ENCODE measurements at regions not wholly inside any gene's neighbourhood (a gene's known extent, or its start where the extent isn't known, plus 50 kb on each side); places are given as distances from the start of the nearest gene placed in this dataset.

GRCh38 chr5:18032744-18033143 lies 398.5 kb downstream of the TAF11L14 start:
- intact Hi-C loops (cut with micrococcal nuclease): no loop called here

- intact Hi-C loops (cut with micrococcal nuclease): no loop called here
Measured at GRCh38 chr5:18036531-18036930, 402.3 kb downstream of the TAF11L14 start.

GRCh38 chr5:18037718-18038117 lies 403.5 kb downstream of the TAF11L14 start:
- intact Hi-C loops (cut with micrococcal nuclease): no loop called here

GRCh38 chr5:18043344-18043743 lies 409.1 kb downstream of the TAF11L14 start:
- intact Hi-C loops (cut with micrococcal nuclease): no loop called here

GRCh38 chr5:18048449-18048848 lies 414.2 kb downstream of the TAF11L14 start:
- intact Hi-C loops (cut with micrococcal nuclease): no loop called here

GRCh38 chr5:18050345-18050744 lies 416.1 kb downstream of the TAF11L14 start:
- intact Hi-C loops (cut with micrococcal nuclease): no loop called here

- intact Hi-C loops (cut with micrococcal nuclease): no loop called here
Measured at GRCh38 chr5:18050776-18051175, 416.5 kb downstream of the TAF11L14 start.

GRCh38 chr5:18051953-18052352 lies 417.7 kb downstream of the TAF11L14 start:
- intact Hi-C loops (cut with micrococcal nuclease): no loop called here

GRCh38 chr5:18052569-18052968 lies 418.3 kb downstream of the TAF11L14 start:
- intact Hi-C loops (cut with micrococcal nuclease): no loop called here

GRCh38 chr5:18057725-18058124 lies 423.5 kb downstream of the TAF11L14 start:
- intact Hi-C loops (cut with micrococcal nuclease): no loop called here

GRCh38 chr5:18067615-18068014 lies 433.4 kb downstream of the TAF11L14 start:
- intact Hi-C loops (cut with micrococcal nuclease): no loop called here

GRCh38 chr5:18068826-18069225 lies 434.6 kb downstream of the TAF11L14 start:
- intact Hi-C loops (cut with micrococcal nuclease): no loop called here

GRCh38 chr5:18069790-18070189 lies 435.5 kb downstream of the TAF11L14 start:
- intact Hi-C loops (cut with micrococcal nuclease): no loop called here

GRCh38 chr5:18072600-18072999 lies 438.3 kb downstream of the TAF11L14 start:
- intact Hi-C loops (cut with micrococcal nuclease): no loop called here

GRCh38 chr5:18074961-18075360 lies 440.7 kb downstream of the TAF11L14 start:
- intact Hi-C loops (cut with micrococcal nuclease): no loop called here

GRCh38 chr5:18078157-18078556 lies 443.9 kb downstream of the TAF11L14 start:
- intact Hi-C loops (cut with micrococcal nuclease): no loop called here

- intact Hi-C loops (cut with micrococcal nuclease): no loop called here
Measured at GRCh38 chr5:18079831-18080230, 445.6 kb downstream of the TAF11L14 start.

GRCh38 chr5:18088020-18088579 lies 453.8 kb downstream of the TAF11L14 start:
- intact Hi-C loops (cut with micrococcal nuclease): no loop called here

- intact Hi-C loops (cut with micrococcal nuclease): no loop called here
Measured at GRCh38 chr5:18090177-18090576, 455.9 kb downstream of the TAF11L14 start.

GRCh38 chr5:18091142-18091541 lies 456.9 kb downstream of the TAF11L14 start:
- intact Hi-C loops (cut with micrococcal nuclease): no loop called here

GRCh38 chr5:18091758-18092157 lies 457.5 kb downstream of the TAF11L14 start:
- intact Hi-C loops (cut with micrococcal nuclease): no loop called here

- intact Hi-C loops (cut with micrococcal nuclease): no loop called here
Measured at GRCh38 chr5:18095061-18095460, 460.8 kb downstream of the TAF11L14 start.

- intact Hi-C loops (cut with micrococcal nuclease): no loop called here
Measured at GRCh38 chr5:18097817-18098216, 463.6 kb downstream of the TAF11L14 start.

- intact Hi-C loops (cut with micrococcal nuclease): no loop called here
Measured at GRCh38 chr5:18098691-18099090, 464.4 kb downstream of the TAF11L14 start.
